Activated effector memory CD4-positive, alpha-beta T cell treated with Interleukin-2 at 50 U/mL for 16 hours (primary cell): ENCODE measurements at regions not wholly inside any gene's neighbourhood (a gene's known extent, or its start where the extent isn't known, plus 50 kb on each side); places are given as distances from the start of the nearest gene placed in this dataset.

Experiments used
- DNase-seq: peaks from one replicate; pipeline ENCODE4 v3.0.0-alpha.2; 2020

GRCh38 chr12:111220363-111220762, 148.5 kb downstream of the PHETA1 start:
- DNase-seq: no peak

- no peak for DNase-seq
Observed at GRCh38 chr12:111219440-111219839, 149.5 kb downstream of the PHETA1 start.

GRCh38 chr12:111218499-111218898, 150.4 kb downstream of the PHETA1 start:
- no peak for DNase-seq

- DNase-seq: no peak
Observed at GRCh38 chr12:111216387-111217159, 152.3 kb downstream of the PHETA1 start.

- DNase-seq: no peak
Observed at GRCh38 chr12:111215881-111216280, 153.0 kb downstream of the PHETA1 start.

- no peak for DNase-seq
Observed at GRCh38 chr12:111214401-111214800, 154.5 kb downstream of the PHETA1 start.

- no peak for DNase-seq
Observed at GRCh38 chr12:111213561-111213960, 155.3 kb downstream of the PHETA1 start.

GRCh38 chr12:111212814-111213456, 156.0 kb downstream of the PHETA1 start:
- no peak for DNase-seq

GRCh38 chr12:111211910-111212757, 156.8 kb downstream of the PHETA1 start:
- no peak for DNase-seq

- no peak for DNase-seq
Observed at GRCh38 chr12:111209811-111210210, 159.1 kb downstream of the PHETA1 start.

- DNase-seq: no peak
Observed at GRCh38 chr12:111207761-111208160, 161.1 kb downstream of the PHETA1 start.

- no peak for DNase-seq
Observed at GRCh38 chr12:111204788-111205241, 164.1 kb downstream of the PHETA1 start.

- no peak for DNase-seq
Observed at GRCh38 chr12:111203969-111204368, 164.9 kb downstream of the PHETA1 start.

GRCh38 chr12:111203446-111203845, 165.4 kb downstream of the PHETA1 start:
- no peak for DNase-seq

- DNase-seq: no peak
Observed at GRCh38 chr12:111202237-111202915, 166.5 kb downstream of the PHETA1 start.

- no peak for DNase-seq
Observed at GRCh38 chr12:111201495-111202236, 167.2 kb downstream of the PHETA1 start.

GRCh38 chr12:111201036-111201435, 167.9 kb downstream of the PHETA1 start:
- DNase-seq: no peak

- DNase-seq: no peak
Observed at GRCh38 chr12:111197376-111197944, 171.4 kb downstream of the PHETA1 start.

- DNase-seq: no peak
Observed at GRCh38 chr12:111196532-111196931, 172.4 kb downstream of the PHETA1 start.

- no peak for DNase-seq
Observed at GRCh38 chr12:111195316-111195715, 173.6 kb downstream of the PHETA1 start.

GRCh38 chr12:111194703-111195051, 174.2 kb downstream of the PHETA1 start:
- DNase-seq: no peak
